ENCODE measurements at regions not wholly inside any gene's neighbourhood (a gene's known extent, or its start where the extent isn't known, plus 50 kb on each side); places are given as distances from the start of the nearest gene placed in this dataset.

GRCh38 chr7:10418985-10419384 is 554.7 kb upstream of the PHF14 start:
- Histone ChIP-seq H3K4me3 (no peak overlapping the region), H3K27me3 (ENCODE audit: control insufficient read depth in 3 of 3, insufficient read depth in 3 of 3, low read length in 2 of 3) (no peaks in the 10 kb centered on the region), H3K4me1 (ENCODE audit: control insufficient read depth in 5 of 5, insufficient read depth in 5 of 5, low read length in 5 of 5) (no peaks in the 10 kb centered on the region), H3K27ac (ENCODE audit: low read depth in 1 of 2, low read length in 1 of 2) (no peak overlapping the region), H3K9ac (ENCODE audit: insufficient read depth in 1 of 2, low read length in 2 of 2) (no peak overlapping the region), H3K9me3 (ENCODE audit: control insufficient read depth in 4 of 4, insufficient read depth in 3 of 4, low read length in 3 of 4) (no peaks in the 10 kb centered on the region), H3K36me3 (ENCODE audit: control insufficient read depth in 4 of 4, insufficient read depth in 4 of 4, low read length in 4 of 4) (no peaks in the 10 kb centered on the region)
- no peak for ATAC-seq (ENCODE audit: insufficient read depth, low FRiP score)
- DNase-seq: no peak
- TF ChIP-seq, protein P1, sequence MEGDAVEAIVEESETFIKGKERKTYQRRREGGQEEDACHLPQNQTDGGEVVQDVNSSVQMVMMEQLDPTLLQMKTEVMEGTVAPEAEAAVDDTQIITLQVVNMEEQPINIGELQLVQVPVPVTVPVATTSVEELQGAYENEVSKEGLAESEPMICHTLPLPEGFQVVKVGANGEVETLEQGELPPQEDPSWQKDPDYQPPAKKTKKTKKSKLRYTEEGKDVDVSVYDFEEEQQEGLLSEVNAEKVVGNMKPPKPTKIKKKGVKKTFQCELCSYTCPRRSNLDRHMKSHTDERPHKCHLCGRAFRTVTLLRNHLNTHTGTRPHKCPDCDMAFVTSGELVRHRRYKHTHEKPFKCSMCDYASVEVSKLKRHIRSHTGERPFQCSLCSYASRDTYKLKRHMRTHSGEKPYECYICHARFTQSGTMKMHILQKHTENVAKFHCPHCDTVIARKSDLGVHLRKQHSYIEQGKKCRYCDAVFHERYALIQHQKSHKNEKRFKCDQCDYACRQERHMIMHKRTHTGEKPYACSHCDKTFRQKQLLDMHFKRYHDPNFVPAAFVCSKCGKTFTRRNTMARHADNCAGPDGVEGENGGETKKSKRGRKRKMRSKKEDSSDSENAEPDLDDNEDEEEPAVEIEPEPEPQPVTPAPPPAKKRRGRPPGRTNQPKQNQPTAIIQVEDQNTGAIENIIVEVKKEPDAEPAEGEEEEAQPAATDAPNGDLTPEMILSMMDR (IDR thresholded peaks at IDR 0.05; ENCODE audit: control extremely low read depth, extremely low read depth): no peak
- WGBS, 2 donors: 62 to 80% methylated on average over 2 of the region's 2 CpGs

DNA sequence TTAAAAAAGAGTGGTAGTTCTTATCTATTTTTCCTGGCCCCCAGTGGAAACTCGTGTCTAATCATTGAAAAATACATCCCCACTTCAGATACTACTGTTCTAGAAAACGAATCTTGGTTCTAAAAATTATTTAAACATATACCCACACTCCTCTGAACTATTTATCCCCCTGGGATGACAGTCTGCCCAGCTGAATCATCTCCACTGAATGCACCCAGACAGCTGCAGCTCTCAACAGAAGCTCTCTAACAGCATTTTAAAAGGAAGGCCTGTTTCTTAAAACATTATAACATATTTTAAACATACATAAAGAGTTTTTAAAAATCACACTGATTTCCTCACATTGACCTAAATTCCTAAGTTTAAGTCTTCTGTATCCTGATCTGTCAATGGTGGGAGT is 544.6 kb upstream of the PHF14 start:
- Histone ChIP-seq H3K9me3 (ENCODE audit: control insufficient read depth in 4 of 4, insufficient read depth in 3 of 4, low read length in 3 of 4) (peaks cover 0 to 1% (median 0%) of the 10 kb centered on the region in 4 donors), H3K4me1 (ENCODE audit: control insufficient read depth in 5 of 5, insufficient read depth in 5 of 5, low read length in 5 of 5) (peaks cover 0 to 5% (median 0%) of the 10 kb centered on the region in 5 donors), H3K4me3 (no peak overlapping the region), H3K9ac (ENCODE audit: insufficient read depth in 1 of 2, low read length in 2 of 2) (no peak overlapping the region), H3K36me3 (ENCODE audit: control insufficient read depth in 4 of 4, insufficient read depth in 4 of 4, low read length in 4 of 4) (no peaks in the 10 kb centered on the region), H3K27me3 (ENCODE audit: control insufficient read depth in 3 of 3, insufficient read depth in 3 of 3, low read length in 2 of 3) (no peaks in the 10 kb centered on the region), H3K27ac (ENCODE audit: low read depth in 1 of 2, low read length in 1 of 2) (no peak overlapping the region)
- TF ChIP-seq, protein P1 (IDR thresholded peaks at IDR 0.05; ENCODE audit: control extremely low read depth, extremely low read depth): no peak
- peak in 1 of 3 donors; percentile 28 for DNase-seq
- ATAC-seq (ENCODE audit: insufficient read depth, low FRiP score): no peak
- WGBS, 2 donors: 42 to 66% methylated on average over 2 of the region's 2 CpGs

DNA sequence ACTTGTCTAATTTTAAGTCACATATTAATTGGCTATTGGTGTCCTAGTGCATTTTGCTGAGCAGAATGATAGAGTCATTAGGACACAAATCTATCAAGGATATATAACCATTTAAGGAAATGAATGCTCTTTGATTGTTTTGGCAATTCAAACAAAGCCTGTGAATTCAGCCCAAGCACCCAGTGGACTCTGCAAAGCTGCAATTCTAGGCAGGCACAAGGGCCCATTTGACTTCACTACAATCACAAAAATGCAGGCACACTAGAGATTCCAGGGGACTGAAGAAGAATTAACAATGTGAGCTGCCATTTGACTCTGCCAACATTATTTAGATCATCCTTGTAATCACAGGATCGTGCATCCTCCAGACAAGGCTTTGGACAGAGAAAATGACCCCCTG is 544.2 kb upstream of the PHF14 start:
- 45 to 81% methylated on average over 1 of the region's 1 CpG for WGBS, 2 donors
- Histone ChIP-seq H3K36me3 (ENCODE audit: control insufficient read depth in 4 of 4, insufficient read depth in 4 of 4, low read length in 4 of 4) (no peaks in the 10 kb centered on the region), H3K4me1 (ENCODE audit: control insufficient read depth in 5 of 5, insufficient read depth in 5 of 5, low read length in 5 of 5) (peaks cover 0 to 5% (median 0%) of the 10 kb centered on the region in 5 donors), H3K9me3 (ENCODE audit: control insufficient read depth in 4 of 4, insufficient read depth in 3 of 4, low read length in 3 of 4) (peaks cover 0 to 1% (median 0%) of the 10 kb centered on the region in 4 donors), H3K4me3 (no peak overlapping the region), H3K27me3 (ENCODE audit: control insufficient read depth in 3 of 3, insufficient read depth in 3 of 3, low read length in 2 of 3) (no peaks in the 10 kb centered on the region), H3K9ac (ENCODE audit: insufficient read depth in 1 of 2, low read length in 2 of 2) (no peak overlapping the region), H3K27ac (ENCODE audit: low read depth in 1 of 2, low read length in 1 of 2) (no peak overlapping the region)
- TF ChIP-seq, protein P1 (IDR thresholded peaks at IDR 0.05; ENCODE audit: control extremely low read depth, extremely low read depth): no peak
- no peak for ATAC-seq (ENCODE audit: insufficient read depth, low FRiP score)
- DNase-seq: no peak

DNA sequence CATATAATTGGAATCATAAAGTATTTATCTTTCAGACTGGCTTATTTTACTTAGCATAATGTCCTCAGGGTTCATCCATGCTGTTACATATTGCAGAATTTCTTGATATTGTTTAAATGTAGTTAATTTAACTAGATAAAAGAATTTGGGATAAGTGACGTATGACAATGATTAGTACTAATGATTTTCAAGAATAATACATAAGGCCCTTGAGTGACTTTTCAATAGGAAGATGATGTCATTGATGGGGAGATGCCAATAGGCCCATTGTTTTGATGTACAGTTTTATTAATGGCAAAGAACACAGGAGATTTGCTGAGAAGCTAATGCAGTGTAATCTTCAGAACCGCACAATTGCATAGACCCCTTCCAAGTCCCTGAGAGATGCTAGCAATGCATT is 537.4 kb upstream of the PHF14 start:
- Histone ChIP-seq H3K27ac (ENCODE audit: low read depth in 1 of 2, low read length in 1 of 2) (no peak overlapping the region), H3K36me3 (ENCODE audit: control insufficient read depth in 4 of 4, insufficient read depth in 4 of 4, low read length in 4 of 4) (no peaks in the 10 kb centered on the region), H3K4me1 (ENCODE audit: control insufficient read depth in 5 of 5, insufficient read depth in 5 of 5, low read length in 5 of 5) (no peaks in the 10 kb centered on the region), H3K27me3 (ENCODE audit: control insufficient read depth in 3 of 3, insufficient read depth in 3 of 3, low read length in 2 of 3) (no peaks in the 10 kb centered on the region), H3K9me3 (ENCODE audit: control insufficient read depth in 4 of 4, insufficient read depth in 3 of 4, low read length in 3 of 4) (no peaks in the 10 kb centered on the region), H3K4me3 (no peak overlapping the region), H3K9ac (ENCODE audit: insufficient read depth in 1 of 2, low read length in 2 of 2) (no peak overlapping the region)
- DNase-seq (no peak), ATAC-seq (ENCODE audit: insufficient read depth, low FRiP score) (no peak)
- 88 to 92% methylated on average over 2 of the region's 2 CpGs for WGBS, 2 donors
- TF ChIP-seq, protein P1 (IDR thresholded peaks at IDR 0.05; ENCODE audit: control extremely low read depth, extremely low read depth): no peak
